CD14-positive monocyte (primary cell): ENCODE measurements at regions not wholly inside any gene's neighbourhood (a gene's known extent, or its start where the extent isn't known, plus 50 kb on each side); places are given as distances from the start of the nearest gene placed in this dataset.

Experiments
- DNase-seq, 3 donors: peaks; one replicate each; pipeline ENCODE4 v3.0.0-alpha.2; 2011 to 2022
- H2AFZ ChIP-seq: 2 replicates; pipeline ENCODE4 v1.6.0; 2012; ENCODE audit warnings: mild to moderate bottlenecking, low read depth, low read length, inconsistent platforms; ENCODE audit not compliant: insufficient read depth, poor library complexity, severe bottlenecking
- H3K27ac ChIP-seq, 2 donors: 1 replicate in 1 of 2; 2 replicates in 1 of 2; pipeline ENCODE4 v1.5.1; 2012 to 2013; ENCODE audit warnings: low read length in 2 of 2, control low read depth in 1 of 2, inconsistent platforms in 1 of 2, low read depth in 1 of 2, mild to moderate bottlenecking in 1 of 2
- H3K27me3 ChIP-seq, 2 donors: one replicate each; pipeline versions ENCODE4 v1.6.0 to v1.6.1; 2011 to 2013; ENCODE audit warnings: low read length in 2 of 2; ENCODE audit not compliant: control insufficient read depth in 2 of 2, insufficient read depth in 2 of 2
- H3K36me3 ChIP-seq, 2 donors: replicated peaks in 1 of 2; 1 replicate in 1 of 2; 2 replicates in 1 of 2; pipeline versions ENCODE4 v1.5.1 to v1.6.1; 2012 to 2013; ENCODE audit warnings: low read length in 2 of 2, control low read depth in 1 of 2, inconsistent platforms in 1 of 2, mild to moderate bottlenecking in 1 of 2; ENCODE audit not compliant: insufficient read depth in 2 of 2, control insufficient read depth in 1 of 2
- H3K4me1 ChIP-seq, 2 donors: 1 replicate in 1 of 2; 2 replicates in 1 of 2; pipeline versions ENCODE4 v1.5.1 to v1.6.1; 2012 to 2013; ENCODE audit warnings: low read length in 2 of 2, control low read depth in 1 of 2, inconsistent platforms in 1 of 2, mild to moderate bottlenecking in 1 of 2, moderate library complexity in 1 of 2; ENCODE audit not compliant: insufficient read depth in 2 of 2, control insufficient read depth in 1 of 2
- H3K4me2 ChIP-seq: replicated peaks from 2 replicates; pipeline ENCODE3; 2012; ENCODE audit warnings: low read length, moderate library complexity, mild to moderate bottlenecking; ENCODE audit not compliant: poor library complexity, severe bottlenecking; ENCODE audit errors: extremely low read depth
- H3K4me3 ChIP-seq, 3 experiments: fragments of 200-600 bp in 1 of 3; sonication (generic) in 1 of 3; replicated peaks in 1 of 3; 1 replicate in 2 of 3; 2 replicates in 1 of 3; pipeline ENCODE4 v1.5.1; 2011 to 2013; ENCODE audit warnings: low read length in 3 of 3, mild to moderate bottlenecking in 3 of 3, control low read depth in 2 of 3, low read depth in 2 of 3, inconsistent platforms in 1 of 3, moderate library complexity in 1 of 3
- H3K79me2 ChIP-seq: 2 replicates; pipeline ENCODE4 v1.6.0; 2012; ENCODE audit warnings: mild to moderate bottlenecking, control low read depth, inconsistent platforms, low read length, moderate library complexity; ENCODE audit not compliant: insufficient read depth
- H3K9ac ChIP-seq: 2 replicates; pipeline ENCODE4 v1.6.0; 2017; ENCODE audit warnings: low read length, mild to moderate bottlenecking; ENCODE audit not compliant: insufficient read depth, poor library complexity, severe bottlenecking
- H3K9me3 ChIP-seq, 2 donors: replicated peaks in 1 of 2; 1 replicate in 1 of 2; 2 replicates in 1 of 2; pipeline versions ENCODE4 v1.5.1 to v1.6.1; 2012 to 2013; ENCODE audit warnings: low read length in 2 of 2, control low read depth in 1 of 2; ENCODE audit not compliant: control insufficient read depth in 1 of 2, insufficient read depth in 1 of 2
- H4K20me1 ChIP-seq: 2 replicates; pipeline ENCODE4 v1.6.0; 2012; ENCODE audit warnings: mild to moderate bottlenecking, low read length, control low read depth, moderate library complexity; ENCODE audit not compliant: insufficient read depth
- H3K27ac Mint-ChIP-seq, 7 donors: one replicate each; pipeline ENCODE4 v1.8.0; 2020; ENCODE audit warnings: mild to moderate bottlenecking in 7 of 7, mixed read lengths in 7 of 7, moderate library complexity in 6 of 7, inconsistent platforms in 2 of 7
- H3K27me3 Mint-ChIP-seq, 3 donors: one replicate each; pipeline ENCODE4 v1.8.0; 2021 to 2022; ENCODE audit warnings: low read depth in 3 of 3, mild to moderate bottlenecking in 3 of 3, mixed read lengths in 3 of 3, moderate library complexity in 3 of 3, inconsistent platforms in 1 of 3
- H3K36me3 Mint-ChIP-seq, 2 donors: one replicate each; pipeline ENCODE4 v1.8.0; 2020; ENCODE audit warnings: mixed read lengths in 2 of 2, inconsistent platforms in 1 of 2, mild to moderate bottlenecking in 1 of 2
- H3K4me1 Mint-ChIP-seq: one replicate; pipeline ENCODE4 v1.8.0; 2020; ENCODE audit warnings: mild to moderate bottlenecking, mixed read lengths
- H3K4me3 Mint-ChIP-seq, 2 donors: one replicate each; pipeline ENCODE4 v1.8.0; 2020; ENCODE audit warnings: mild to moderate bottlenecking in 2 of 2, mixed read lengths in 2 of 2, moderate library complexity in 1 of 2
- H3K9me3 Mint-ChIP-seq, 7 donors: one replicate each; pipeline ENCODE4 v1.8.0; 2020 to 2022; ENCODE audit warnings: mixed read lengths in 7 of 7, mild to moderate bottlenecking in 6 of 7, moderate library complexity in 6 of 7, inconsistent platforms in 2 of 7
- WGBS: methylation state at CpG from one replicate; pipeline ENCODE4 v1.1.5; 2013; ENCODE audit warnings: missing lambda C conversion rate; ENCODE audit not compliant: insufficient coverage; 5-methylcytosine and 5-hydroxymethylcytosine counted together
- intact Hi-C, 2 donors: fragments of 100-400 bp; cut with micrococcal nuclease; formaldehyde crosslinking; loops; one replicate each; pipeline versions ENCODE4 v1.15.0 to v1.15.1; 2023
- TF ChIP-seq, protein P1 (sequence below): fragments of 200-600 bp; IDR thresholded peaks from one replicate; pipeline ENCODE4 v1.8.0; 2022; ENCODE audit warnings: antibody characterized with exemption, mild to moderate bottlenecking

DNA sequence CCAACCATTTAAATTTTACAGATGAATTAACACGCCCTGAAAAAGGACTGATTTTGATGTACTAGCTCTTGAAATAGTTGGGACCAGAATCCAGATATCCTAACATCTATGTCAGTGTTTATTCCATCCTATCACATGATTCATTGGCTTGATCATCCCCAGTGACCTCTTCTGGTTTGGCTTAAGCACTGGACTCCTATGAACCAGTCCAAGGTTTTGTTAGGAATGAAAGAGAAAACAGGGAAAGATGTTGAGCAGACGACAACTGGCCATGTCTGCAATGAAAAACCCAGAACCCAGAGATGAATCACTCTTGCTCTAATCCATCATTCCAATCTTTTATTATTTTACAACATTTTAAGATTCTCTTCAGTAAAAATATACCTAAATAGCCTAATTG, 1080.9 kb downstream of the SORCS1 start:
- peaks cover 0 to 7% of the 10 kb centered on the region in 2 donors for H3K9me3 ChIP-seq
- WGBS, result no CpG with 5 or more reads among the region's 2 CpGs
- H3K4me2 ChIP-seq, result no peak overlapping the region
- TF ChIP-seq, protein P1, sequence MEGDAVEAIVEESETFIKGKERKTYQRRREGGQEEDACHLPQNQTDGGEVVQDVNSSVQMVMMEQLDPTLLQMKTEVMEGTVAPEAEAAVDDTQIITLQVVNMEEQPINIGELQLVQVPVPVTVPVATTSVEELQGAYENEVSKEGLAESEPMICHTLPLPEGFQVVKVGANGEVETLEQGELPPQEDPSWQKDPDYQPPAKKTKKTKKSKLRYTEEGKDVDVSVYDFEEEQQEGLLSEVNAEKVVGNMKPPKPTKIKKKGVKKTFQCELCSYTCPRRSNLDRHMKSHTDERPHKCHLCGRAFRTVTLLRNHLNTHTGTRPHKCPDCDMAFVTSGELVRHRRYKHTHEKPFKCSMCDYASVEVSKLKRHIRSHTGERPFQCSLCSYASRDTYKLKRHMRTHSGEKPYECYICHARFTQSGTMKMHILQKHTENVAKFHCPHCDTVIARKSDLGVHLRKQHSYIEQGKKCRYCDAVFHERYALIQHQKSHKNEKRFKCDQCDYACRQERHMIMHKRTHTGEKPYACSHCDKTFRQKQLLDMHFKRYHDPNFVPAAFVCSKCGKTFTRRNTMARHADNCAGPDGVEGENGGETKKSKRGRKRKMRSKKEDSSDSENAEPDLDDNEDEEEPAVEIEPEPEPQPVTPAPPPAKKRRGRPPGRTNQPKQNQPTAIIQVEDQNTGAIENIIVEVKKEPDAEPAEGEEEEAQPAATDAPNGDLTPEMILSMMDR, result no peak
- H3K27me3 ChIP-seq, result no peaks in the 10 kb centered on the region
- H3K27ac ChIP-seq, result no peak overlapping the region
- H3K36me3 Mint-ChIP-seq, result no peaks in the 10 kb centered on the region
- no peak overlapping the region for H3K4me3 ChIP-seq
- H3K79me2 ChIP-seq, result no peaks in the 10 kb centered on the region
- H4K20me1 ChIP-seq, result no peaks in the 10 kb centered on the region
- H3K27ac Mint-ChIP-seq, result no peak overlapping the region
- H3K36me3 ChIP-seq, result no peaks in the 10 kb centered on the region
- no peak overlapping the region for H3K9ac ChIP-seq
- no peak overlapping the region for H2AFZ ChIP-seq
- H3K4me1 ChIP-seq, result no peaks in the 10 kb centered on the region
- intact Hi-C loops, result no loop called here
- H3K9me3 Mint-ChIP-seq, result peaks cover 0 to 3% (median 0%) of the 10 kb centered on the region in 7 donors
- DNase-seq, result no peak
- H3K4me1 Mint-ChIP-seq, result no peaks in the 10 kb centered on the region
- no peak overlapping the region for H3K4me3 Mint-ChIP-seq
- H3K27me3 Mint-ChIP-seq, result no peaks in the 10 kb centered on the region

DNA sequence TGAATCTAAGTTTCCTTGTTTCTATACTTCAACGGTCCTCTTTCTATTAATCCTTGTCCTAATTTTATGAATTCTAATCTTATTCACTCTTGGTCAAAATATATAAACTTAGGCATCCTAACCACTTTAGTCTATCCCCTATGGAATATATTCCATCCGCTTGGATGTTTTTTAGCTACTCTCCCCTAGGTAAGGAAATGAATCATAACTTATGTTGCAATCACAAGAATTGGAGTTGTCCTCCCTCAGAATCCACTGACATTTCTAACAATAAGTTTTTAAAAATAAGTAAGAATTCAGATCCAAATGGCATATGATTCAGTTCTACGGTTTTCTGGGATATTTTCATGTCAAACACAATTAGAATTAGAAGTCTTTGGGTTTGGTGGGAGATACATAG, 1081.6 kb downstream of the SORCS1 start:
- Histone ChIP-seq H4K20me1 (no peaks in the 10 kb centered on the region), H3K9ac (no peak overlapping the region), H3K36me3 (no peaks in the 10 kb centered on the region), H3K27me3 (no peaks in the 10 kb centered on the region), H3K79me2 (no peaks in the 10 kb centered on the region), H2AFZ (no peak overlapping the region), H3K4me1 (no peaks in the 10 kb centered on the region), H3K4me3 (no peak overlapping the region), H3K4me2 (no peak overlapping the region), H3K27ac (no peak overlapping the region), H3K9me3 (peaks cover 0 to 7% of the 10 kb centered on the region in 2 donors)
- Mint-ChIP-seq H3K27me3 (no peaks in the 10 kb centered on the region), H3K4me1 (no peaks in the 10 kb centered on the region), H3K4me3 (no peak overlapping the region), H3K36me3 (no peaks in the 10 kb centered on the region), H3K9me3 (peaks cover 0 to 3% (median 0%) of the 10 kb centered on the region in 7 donors), H3K27ac (no peak overlapping the region)
- TF ChIP-seq, protein P1, result no peak
- intact Hi-C loops, result no loop called here
- WGBS, result 88% methylated on average over 1 of the region's 3 CpGs
- DNase-seq, result no peak
